ENCODE measurements at regions not wholly inside any gene's neighbourhood (a gene's known extent, or its start where the extent isn't known, plus 50 kb on each side); places are given as distances from the start of the nearest gene placed in this dataset.

DNA sequence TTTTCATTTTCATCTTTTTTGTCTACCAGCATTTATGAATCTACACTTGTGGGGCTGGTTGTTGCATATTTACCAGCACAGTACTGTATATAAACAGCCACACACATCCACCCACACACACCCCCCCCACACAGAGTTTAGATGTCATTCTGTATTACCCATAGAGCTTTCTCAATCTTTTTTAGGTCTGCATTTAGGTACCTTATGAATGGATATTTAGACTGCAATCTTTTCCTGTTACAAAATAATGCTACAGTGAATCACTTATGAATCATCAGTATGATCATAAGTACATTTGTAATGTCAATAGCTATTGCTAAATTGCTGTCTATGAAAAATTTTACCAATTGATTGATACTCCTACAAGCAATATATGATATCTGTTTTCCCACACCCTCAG is 67.3 kb upstream of the STK38L start:
- Mint-ChIP-seq H3K9me3 (peaks cover 13 to 14% of the 10 kb centered on the region in 2 experiments), H3K36me3 (ENCODE audit: insufficient read depth in 1 of 3, low read depth in 3 of 3) (peaks cover 7 to 15% (median 11%) of the 10 kb centered on the region in 3 experiments), H3K27me3 (ENCODE audit: low read depth) (no peaks in the 10 kb centered on the region), H3K27ac (no peak overlapping the region; a peak in 1 of 7 replicates), H3K4me1 (no peaks in the 10 kb centered on the region; a peak in 2 of 4 replicates), H3K4me3 (no peak overlapping the region)
- no peak overlapping the region for H2BK20ac ChIP-seq (ENCODE audit: low read depth, low read length, poor library complexity, severe bottlenecking)
- H2BK15ac ChIP-seq (ENCODE audit: low read depth, low read length): no peak overlapping the region
- no peaks in the 10 kb centered on the region for H3K23me2 ChIP-seq (ENCODE audit: insufficient read length, low read depth, low read length, poor library complexity, severe bottlenecking)
- no peak overlapping the region for H4K91ac ChIP-seq (ENCODE audit: insufficient read length, low read depth, low read length)
- no peak overlapping the region for H3K4ac ChIP-seq (ENCODE audit: low read depth, low read length)
- TF ChIP-seq, protein P1, sequence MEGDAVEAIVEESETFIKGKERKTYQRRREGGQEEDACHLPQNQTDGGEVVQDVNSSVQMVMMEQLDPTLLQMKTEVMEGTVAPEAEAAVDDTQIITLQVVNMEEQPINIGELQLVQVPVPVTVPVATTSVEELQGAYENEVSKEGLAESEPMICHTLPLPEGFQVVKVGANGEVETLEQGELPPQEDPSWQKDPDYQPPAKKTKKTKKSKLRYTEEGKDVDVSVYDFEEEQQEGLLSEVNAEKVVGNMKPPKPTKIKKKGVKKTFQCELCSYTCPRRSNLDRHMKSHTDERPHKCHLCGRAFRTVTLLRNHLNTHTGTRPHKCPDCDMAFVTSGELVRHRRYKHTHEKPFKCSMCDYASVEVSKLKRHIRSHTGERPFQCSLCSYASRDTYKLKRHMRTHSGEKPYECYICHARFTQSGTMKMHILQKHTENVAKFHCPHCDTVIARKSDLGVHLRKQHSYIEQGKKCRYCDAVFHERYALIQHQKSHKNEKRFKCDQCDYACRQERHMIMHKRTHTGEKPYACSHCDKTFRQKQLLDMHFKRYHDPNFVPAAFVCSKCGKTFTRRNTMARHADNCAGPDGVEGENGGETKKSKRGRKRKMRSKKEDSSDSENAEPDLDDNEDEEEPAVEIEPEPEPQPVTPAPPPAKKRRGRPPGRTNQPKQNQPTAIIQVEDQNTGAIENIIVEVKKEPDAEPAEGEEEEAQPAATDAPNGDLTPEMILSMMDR (conservative IDR thresholded peaks at IDR 0.05): no peak
- H3K79me2 ChIP-seq (ENCODE audit: insufficient read depth, low read length): no peaks in the 10 kb centered on the region
- no peaks in the 10 kb centered on the region for H3K9me3 ChIP-seq (ENCODE audit: control insufficient read depth, low read depth, low read length)
- no peak overlapping the region for H3K56ac ChIP-seq (ENCODE audit: insufficient read length, low read depth, low read length)
- no peak for DNase-seq
- no peaks in the 10 kb centered on the region for H3K79me1 ChIP-seq (ENCODE audit: insufficient read depth, low read depth, low read length, poor library complexity, severe bottlenecking)
- H3K27ac ChIP-seq (ENCODE audit: insufficient read length, low read depth, low read length): no peak overlapping the region
- no peak overlapping the region for H3K23ac ChIP-seq (ENCODE audit: insufficient read length, low read depth, low read length)
- no peak overlapping the region for H3K4me2 ChIP-seq (ENCODE audit: insufficient read depth, insufficient read length, low read length)
- no peak overlapping the region for H2BK5ac ChIP-seq (ENCODE audit: insufficient read length, low read length)
- H2BK120ac ChIP-seq (ENCODE audit: low read depth, low read length, poor library complexity, severe bottlenecking): no peak overlapping the region
- no peaks in the 10 kb centered on the region for H3K4me1 ChIP-seq (ENCODE audit: insufficient read depth, low read length)
- no peak overlapping the region for H3K18ac ChIP-seq (ENCODE audit: insufficient read length, low read depth, low read length)
- no peak overlapping the region for H2AK5ac ChIP-seq (ENCODE audit: insufficient read length, low read length)
- no peak overlapping the region for H4K5ac ChIP-seq (ENCODE audit: insufficient read length, low read depth, low read length)
- no peak overlapping the region for H2AFZ ChIP-seq (ENCODE audit: low read length)
- no peak overlapping the region for H2BK12ac ChIP-seq (ENCODE audit: insufficient read length, low read depth, low read length)
- no peak overlapping the region for H3K14ac ChIP-seq (ENCODE audit: insufficient read depth, low read length)
- no peaks in the 10 kb centered on the region for H3K27me3 ChIP-seq (ENCODE audit: insufficient read depth, low read length)
- H3K9ac ChIP-seq (ENCODE audit: extremely low read depth, insufficient read length, low read length): no peak overlapping the region
- no peaks in the 10 kb centered on the region for H4K20me1 ChIP-seq (ENCODE audit: control insufficient read depth, insufficient read depth, insufficient read length)
- H3T11ph ChIP-seq (ENCODE audit: low read length): no peak overlapping the region
- H4K8ac ChIP-seq (replicated peaks; ENCODE audit: insufficient read length, low read depth, low read length): no peak overlapping the region
